PC-9 (cell line): ENCODE measurements at regions not wholly inside any gene's neighbourhood (a gene's known extent, or its start where the extent isn't known, plus 50 kb on each side); places are given as distances from the start of the nearest gene placed in this dataset.

ENCODE experiments used
- EZH2 ChIP-seq: fragments of 200-600 bp; sonication (generic); IDR thresholded peaks from 2 replicates; pipeline ENCODE4 v1.8.0; 2017; ENCODE audit warnings: antibody characterized with exemption, low read depth
- TF ChIP-seq, protein P1 (sequence below): fragments of 200-600 bp; sonication (generic); conservative IDR thresholded peaks from 2 replicates; pipeline ENCODE4 v1.6.1; 2017; ENCODE audit warnings: mixed run types, antibody characterized with exemption, mild to moderate bottlenecking, moderate library complexity

GRCh38 chr11:127971448-127971847, 615.9 kb downstream of the ETS1 start:
- TF ChIP-seq, protein P1, sequence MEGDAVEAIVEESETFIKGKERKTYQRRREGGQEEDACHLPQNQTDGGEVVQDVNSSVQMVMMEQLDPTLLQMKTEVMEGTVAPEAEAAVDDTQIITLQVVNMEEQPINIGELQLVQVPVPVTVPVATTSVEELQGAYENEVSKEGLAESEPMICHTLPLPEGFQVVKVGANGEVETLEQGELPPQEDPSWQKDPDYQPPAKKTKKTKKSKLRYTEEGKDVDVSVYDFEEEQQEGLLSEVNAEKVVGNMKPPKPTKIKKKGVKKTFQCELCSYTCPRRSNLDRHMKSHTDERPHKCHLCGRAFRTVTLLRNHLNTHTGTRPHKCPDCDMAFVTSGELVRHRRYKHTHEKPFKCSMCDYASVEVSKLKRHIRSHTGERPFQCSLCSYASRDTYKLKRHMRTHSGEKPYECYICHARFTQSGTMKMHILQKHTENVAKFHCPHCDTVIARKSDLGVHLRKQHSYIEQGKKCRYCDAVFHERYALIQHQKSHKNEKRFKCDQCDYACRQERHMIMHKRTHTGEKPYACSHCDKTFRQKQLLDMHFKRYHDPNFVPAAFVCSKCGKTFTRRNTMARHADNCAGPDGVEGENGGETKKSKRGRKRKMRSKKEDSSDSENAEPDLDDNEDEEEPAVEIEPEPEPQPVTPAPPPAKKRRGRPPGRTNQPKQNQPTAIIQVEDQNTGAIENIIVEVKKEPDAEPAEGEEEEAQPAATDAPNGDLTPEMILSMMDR, result no peak
- TF ChIP-seq EZH2, result no peak
